Activated T-helper 2 cell treated with anti-CD3 and anti-CD28 coated beads, Interferon-gamma antibody, Interleukin-2, Interleukin-4, amounts not matched to agents 10 μg/mL and 5 μg/mL and 100 μg/mL, durations not matched to agents 14 hours and 24 hours and 36 hours (primary cell): ENCODE measurements at regions not wholly inside any gene's neighbourhood (a gene's known extent, or its start where the extent isn't known, plus 50 kb on each side); places are given as distances from the start of the nearest gene placed in this dataset.

Source experiments
- DNase-seq: peaks from one replicate; pipeline ENCODE4 v3.0.0; 2021; ENCODE audit warnings: low spot score
- H3K27ac Mint-ChIP-seq: one replicate; pipeline ENCODE4 v1.8.0; 2021; ENCODE audit warnings: mixed read lengths
- H3K27me3 Mint-ChIP-seq: one replicate; pipeline ENCODE4 v1.8.0; 2021; ENCODE audit warnings: low read depth, mixed read lengths
- H3K36me3 Mint-ChIP-seq: one replicate; pipeline ENCODE4 v1.8.0; 2021; ENCODE audit warnings: low read depth, mixed read lengths
- H3K4me1 Mint-ChIP-seq: one replicate; pipeline ENCODE4 v1.8.0; 2021; ENCODE audit warnings: low read depth, mixed read lengths
- H3K4me3 Mint-ChIP-seq: one replicate; pipeline ENCODE4 v1.8.0; 2021; ENCODE audit warnings: low read depth, mild to moderate bottlenecking, moderate library complexity, mixed read lengths
- H3K9me3 Mint-ChIP-seq: one replicate; pipeline ENCODE4 v1.8.0; 2021; ENCODE audit warnings: mixed read lengths
- intact Hi-C: fragments of 100-400 bp; cut with micrococcal nuclease; formaldehyde crosslinking; loops from one replicate; pipeline ENCODE4 v1.15.1; 2023

DNA sequence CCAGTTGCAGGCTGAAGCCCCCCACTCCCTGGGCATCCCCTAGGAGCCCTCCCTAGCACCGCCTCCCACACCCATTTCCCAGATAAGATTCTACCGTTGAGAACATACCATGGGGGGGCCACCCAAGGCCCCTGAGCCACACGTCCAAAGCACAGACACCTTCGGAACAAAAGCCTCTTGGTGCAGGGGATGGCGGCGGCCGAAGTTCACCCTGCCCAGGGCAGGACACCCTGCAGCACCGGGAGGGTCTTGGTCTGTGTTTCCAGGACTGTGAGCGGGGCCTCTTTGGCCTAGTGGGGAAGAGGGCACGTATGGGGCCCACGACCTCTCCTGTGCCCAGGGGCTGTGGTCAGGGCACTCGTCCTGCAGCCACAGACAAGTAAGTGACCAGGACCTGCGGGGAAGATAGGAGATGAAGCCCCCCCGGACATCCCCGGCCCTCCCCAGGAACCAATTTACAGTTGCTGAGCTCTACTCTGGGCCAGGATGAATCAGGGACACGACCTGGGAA, 154.3 kb upstream of the C14orf180 start:
- Mint-ChIP-seq H3K27me3 (no peaks in the 10 kb centered on the region), H3K4me3 (no peak overlapping the region), H3K4me1 (no peaks in the 10 kb centered on the region), H3K9me3 (no peaks in the 10 kb centered on the region), H3K27ac (no peak overlapping the region), H3K36me3 (no peaks in the 10 kb centered on the region)
- intact Hi-C loops = no loop called here
- DNase-seq = no peak

DNA sequence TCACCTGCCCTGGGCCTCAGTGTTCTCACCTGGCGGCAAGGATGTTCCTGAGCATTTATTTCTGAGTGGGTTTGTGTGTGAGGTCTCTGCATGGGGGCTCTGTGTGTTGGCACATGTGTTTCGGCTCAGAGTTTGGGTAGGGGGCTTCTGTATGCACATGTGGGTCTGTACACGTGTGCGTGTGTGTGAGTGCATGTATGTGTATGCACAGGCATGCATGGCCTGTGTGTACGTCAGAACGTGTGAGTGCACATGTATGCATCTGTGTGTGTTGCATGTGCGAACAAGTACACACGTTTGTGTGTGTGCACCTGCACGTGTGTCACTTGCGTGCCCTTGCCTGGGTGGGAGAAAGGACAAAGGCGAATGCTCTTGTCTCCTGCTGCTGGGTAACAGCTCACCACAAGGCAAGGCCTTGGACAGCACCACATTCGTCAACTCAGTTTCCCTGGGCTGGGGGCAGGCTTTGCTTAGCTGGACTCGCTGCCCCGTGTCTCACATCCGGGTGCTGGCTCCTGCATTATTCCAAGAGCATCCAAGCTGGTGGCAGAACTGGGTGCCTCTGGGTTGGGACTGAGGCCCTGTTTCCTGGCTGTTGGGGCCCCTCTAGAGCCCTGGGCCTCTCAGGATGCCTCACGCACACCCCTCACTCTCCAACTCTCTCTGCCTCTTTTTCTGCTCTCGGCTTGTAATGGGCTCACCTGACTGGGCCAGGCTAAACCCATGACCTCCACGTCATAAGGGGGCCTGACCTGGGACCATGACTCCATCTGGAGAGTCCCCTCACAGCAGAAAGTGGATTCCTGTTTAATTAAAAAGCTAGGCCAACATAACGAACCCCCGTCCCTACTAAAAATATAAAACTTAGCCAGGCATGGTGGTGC, 153.6 kb upstream of the C14orf180 start:
- Mint-ChIP-seq H3K9me3 (no peaks in the 10 kb centered on the region), H3K36me3 (no peaks in the 10 kb centered on the region), H3K27me3 (no peaks in the 10 kb centered on the region), H3K4me3 (no peak overlapping the region), H3K4me1 (no peaks in the 10 kb centered on the region), H3K27ac (no peak overlapping the region)
- DNase-seq = no peak
- intact Hi-C loops = no loop called here

DNA sequence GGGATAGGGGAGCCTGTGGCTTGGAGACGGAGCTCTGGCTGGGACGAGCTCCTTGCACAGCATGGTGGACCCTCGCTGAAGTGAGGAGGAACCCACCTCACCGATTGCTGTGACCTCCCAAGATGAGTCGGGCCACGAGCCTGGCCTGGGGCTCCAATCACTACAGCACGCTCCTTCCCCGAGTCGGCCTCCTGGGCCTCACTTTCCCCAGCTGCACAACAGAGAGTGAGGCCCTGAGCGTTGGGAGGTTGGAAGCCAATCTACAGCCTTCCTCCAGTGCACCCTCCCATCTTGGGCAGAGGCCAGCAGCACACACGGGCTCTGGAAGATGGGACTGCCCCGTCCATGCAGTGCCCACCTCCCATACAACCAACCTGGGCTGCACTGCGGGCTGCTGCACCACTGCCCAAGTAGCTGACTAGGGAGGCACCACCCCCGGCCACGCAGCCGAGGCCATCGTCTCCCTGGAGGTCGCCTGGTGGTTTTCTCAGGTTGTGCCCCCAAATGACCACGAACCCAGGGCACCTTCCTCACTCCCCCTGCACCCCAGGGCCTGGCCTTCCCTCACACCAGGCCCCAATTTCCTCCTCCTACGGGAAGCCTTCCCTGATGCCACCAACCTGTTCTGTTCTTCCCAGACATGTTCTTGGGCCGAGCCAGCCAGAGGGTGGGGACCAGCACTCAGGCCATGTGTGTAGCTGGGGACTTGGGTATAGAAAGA, 152.3 kb upstream of the C14orf180 start:
- H3K9me3 Mint-ChIP-seq = no peaks in the 10 kb centered on the region
- H3K27me3 Mint-ChIP-seq = no peaks in the 10 kb centered on the region
- no peaks in the 10 kb centered on the region for H3K4me1 Mint-ChIP-seq
- intact Hi-C loops = no loop called here
- no peak for DNase-seq
- H3K4me3 Mint-ChIP-seq = no peak overlapping the region
- H3K27ac Mint-ChIP-seq = no peak overlapping the region
- no peaks in the 10 kb centered on the region for H3K36me3 Mint-ChIP-seq

DNA sequence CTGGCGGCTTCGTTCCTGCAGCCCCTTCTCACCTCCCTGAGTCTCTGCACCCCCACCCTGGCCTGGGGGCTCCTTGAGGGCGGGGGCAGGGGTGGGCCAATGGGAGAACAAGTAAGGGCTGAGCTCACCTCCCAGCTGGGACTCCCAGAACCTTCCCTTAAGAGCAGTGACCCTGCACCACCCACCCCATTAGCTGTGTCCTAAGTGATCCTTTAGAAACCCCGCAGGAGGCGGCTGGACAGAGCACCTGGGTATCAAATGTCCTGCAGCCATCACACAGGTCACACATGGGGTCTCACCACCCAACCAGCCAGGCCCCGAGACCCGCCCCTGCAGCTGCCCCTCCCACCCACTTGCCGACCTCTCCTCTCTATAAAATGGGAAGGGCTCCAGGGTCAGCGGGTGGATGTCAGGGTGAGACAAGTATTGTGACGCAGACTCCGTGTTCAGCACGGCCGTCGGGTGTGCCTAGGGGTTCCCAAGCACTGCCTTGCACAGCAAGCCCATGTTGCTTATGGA, 151.2 kb upstream of the C14orf180 start:
- DNase-seq = no peak
- intact Hi-C loops = no loop called here
- Mint-ChIP-seq H3K27ac (no peak overlapping the region), H3K4me3 (no peak overlapping the region), H3K36me3 (no peaks in the 10 kb centered on the region), H3K27me3 (no peaks in the 10 kb centered on the region), H3K4me1 (no peaks in the 10 kb centered on the region), H3K9me3 (no peaks in the 10 kb centered on the region)

DNA sequence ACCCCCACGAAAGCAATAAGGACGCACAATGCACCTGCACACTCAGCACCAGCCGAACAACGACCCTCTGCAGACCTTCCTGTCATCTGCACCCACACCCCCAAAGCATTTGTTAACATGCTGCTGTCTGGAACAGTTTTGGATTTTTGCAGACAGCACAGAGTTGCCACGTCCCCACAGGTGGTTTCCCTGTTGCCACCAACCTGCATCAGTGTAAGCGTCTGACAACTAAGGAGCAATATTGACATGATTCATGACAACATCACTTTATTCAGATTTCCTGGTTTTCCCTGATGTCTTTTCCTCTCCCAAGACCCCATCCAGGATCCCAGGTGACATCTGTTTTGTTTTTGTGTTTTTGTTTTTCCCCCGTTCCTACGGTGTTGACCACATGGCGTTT, 150.7 kb upstream of the C14orf180 start:
- intact Hi-C loops = no loop called here
- no peaks in the 10 kb centered on the region for H3K9me3 Mint-ChIP-seq
- DNase-seq = no peak
- H3K36me3 Mint-ChIP-seq = no peaks in the 10 kb centered on the region
- H3K4me3 Mint-ChIP-seq = no peak overlapping the region
- H3K4me1 Mint-ChIP-seq = no peaks in the 10 kb centered on the region
- no peak overlapping the region for H3K27ac Mint-ChIP-seq
- H3K27me3 Mint-ChIP-seq = no peaks in the 10 kb centered on the region

DNA sequence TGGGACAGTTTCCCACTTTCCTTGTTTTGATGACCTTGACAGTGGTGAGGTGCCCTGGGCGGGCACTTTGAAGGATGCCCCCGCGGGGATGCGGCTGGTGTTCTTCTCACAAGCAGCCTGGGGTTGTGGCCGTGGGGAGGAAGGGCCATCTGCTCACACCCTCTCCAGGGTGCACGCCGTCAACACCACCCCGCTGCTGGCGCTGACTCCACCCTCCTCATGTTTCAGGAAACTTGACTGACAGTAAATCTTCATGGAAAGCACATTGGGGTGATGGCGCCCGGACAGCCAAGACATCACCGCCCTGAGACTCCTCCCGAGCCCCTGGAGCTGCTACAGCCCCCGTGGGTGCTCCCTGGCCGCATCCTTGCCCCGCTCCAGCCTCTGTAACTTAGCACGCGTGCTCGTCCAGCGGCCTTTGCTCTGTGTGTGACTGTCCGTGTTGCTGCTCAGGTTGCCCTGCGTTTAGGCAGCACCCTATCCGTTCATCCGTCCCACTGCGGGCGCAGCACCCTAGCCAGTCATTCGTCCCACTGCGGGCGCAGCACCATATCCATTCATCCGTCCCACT, 150.2 kb upstream of the C14orf180 start:
- DNase-seq = no peak
- no peak overlapping the region for H3K4me3 Mint-ChIP-seq
- H3K36me3 Mint-ChIP-seq = no peaks in the 10 kb centered on the region
- intact Hi-C loops = no loop called here
- H3K27me3 Mint-ChIP-seq = no peaks in the 10 kb centered on the region
- no peaks in the 10 kb centered on the region for H3K9me3 Mint-ChIP-seq
- no peak overlapping the region for H3K27ac Mint-ChIP-seq
- no peaks in the 10 kb centered on the region for H3K4me1 Mint-ChIP-seq

DNA sequence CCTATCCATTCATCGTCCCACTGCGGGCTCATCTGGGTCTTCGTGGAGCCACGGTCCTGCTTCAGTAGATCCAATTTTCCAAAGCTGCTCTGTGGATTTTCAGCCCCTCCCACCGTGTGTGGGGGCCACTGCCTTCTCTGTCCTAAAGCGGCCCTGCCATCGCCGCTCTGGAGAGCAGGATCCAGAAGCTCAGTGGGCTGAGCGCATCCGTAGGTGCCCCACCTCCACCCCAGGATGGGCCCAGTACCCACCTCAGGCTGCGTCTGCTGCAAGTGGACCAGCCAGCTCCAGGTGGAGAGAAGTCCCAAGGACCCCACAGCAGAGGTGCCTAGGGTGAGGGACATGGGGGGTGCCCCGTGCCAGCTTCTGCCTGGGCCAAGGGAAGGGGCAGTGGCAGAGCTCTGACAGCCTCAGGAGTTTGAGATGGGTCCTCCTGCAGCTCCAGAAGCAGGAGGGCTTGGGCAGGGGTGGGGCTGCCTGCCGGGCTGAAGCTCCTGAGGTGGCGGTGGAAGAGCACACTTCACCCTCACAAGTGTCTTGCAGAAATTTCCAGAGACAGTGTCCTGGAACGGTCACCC, 148.1 kb upstream of the C14orf180 start:
- Mint-ChIP-seq H3K4me3 (no peak overlapping the region), H3K27me3 (no peaks in the 10 kb centered on the region), H3K4me1 (no peaks in the 10 kb centered on the region), H3K9me3 (no peaks in the 10 kb centered on the region), H3K36me3 (no peaks in the 10 kb centered on the region), H3K27ac (no peak overlapping the region)
- intact Hi-C loops = no loop called here
- no peak for DNase-seq

DNA sequence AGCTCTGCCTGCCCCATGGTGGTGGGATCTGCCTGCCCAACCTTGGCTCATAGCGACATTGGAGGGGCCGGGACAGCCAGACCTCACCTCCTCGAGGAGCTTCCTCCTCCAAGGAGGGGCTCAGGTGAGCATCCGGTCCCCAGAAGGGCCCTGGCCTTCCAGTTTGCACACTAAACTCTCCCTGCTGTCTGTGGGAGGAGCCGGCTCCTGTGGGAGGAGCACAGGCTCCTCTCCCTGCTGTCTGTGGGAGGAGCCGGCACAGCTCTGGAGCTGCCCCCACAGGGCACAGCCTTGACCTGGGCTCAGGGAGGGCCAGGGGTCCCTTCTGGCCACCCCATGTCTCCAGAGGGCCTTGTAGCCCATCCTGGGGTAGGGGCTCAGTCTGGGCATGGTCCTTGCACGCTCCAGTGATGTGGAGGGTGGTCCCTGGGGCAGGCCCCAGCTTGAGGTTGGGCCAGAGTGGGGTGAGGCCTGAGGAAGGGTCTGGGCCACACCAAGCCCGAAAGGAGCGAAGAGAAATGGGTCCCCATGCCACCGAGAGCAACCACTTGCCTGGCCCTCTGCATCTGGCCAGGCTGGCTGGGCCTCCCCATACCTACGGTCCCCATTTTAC, 147.5 kb upstream of the C14orf180 start:
- intact Hi-C loops = no loop called here
- Mint-ChIP-seq H3K9me3 (no peaks in the 10 kb centered on the region), H3K4me1 (no peaks in the 10 kb centered on the region), H3K4me3 (no peak overlapping the region), H3K27me3 (no peaks in the 10 kb centered on the region), H3K36me3 (no peaks in the 10 kb centered on the region), H3K27ac (no peak overlapping the region)
- no peak for DNase-seq

DNA sequence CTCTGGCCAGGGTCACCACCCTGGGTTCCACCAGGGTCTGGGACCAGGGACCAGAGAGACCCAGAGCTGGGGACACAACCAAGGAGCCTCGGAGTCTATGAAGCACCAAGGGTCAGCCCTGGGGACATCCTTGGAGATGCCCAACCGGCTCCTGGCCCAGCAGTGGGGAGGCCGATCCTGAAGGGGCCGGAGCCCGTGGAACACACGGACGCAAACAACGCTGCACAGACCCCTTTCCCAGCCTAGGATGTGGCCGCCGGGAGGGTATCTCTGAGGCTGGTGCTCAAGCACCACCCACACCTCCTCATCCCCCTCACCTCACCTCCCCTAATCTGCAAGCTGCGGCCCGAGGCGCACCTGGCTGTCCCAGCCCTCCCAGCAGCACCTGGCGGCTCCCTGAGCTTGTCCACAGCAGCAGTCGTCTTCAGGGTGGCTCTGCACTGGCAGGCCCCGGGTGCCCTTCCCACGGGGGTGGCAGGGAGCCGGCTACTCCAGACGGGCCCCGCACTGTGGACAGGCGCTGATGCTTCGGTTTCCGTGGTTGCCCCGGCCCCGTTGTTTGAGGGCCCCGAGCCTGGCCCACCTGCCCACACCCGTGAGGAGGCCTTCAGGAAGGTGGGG, 146.8 kb upstream of the C14orf180 start:
- intact Hi-C loops = no loop called here

DNA sequence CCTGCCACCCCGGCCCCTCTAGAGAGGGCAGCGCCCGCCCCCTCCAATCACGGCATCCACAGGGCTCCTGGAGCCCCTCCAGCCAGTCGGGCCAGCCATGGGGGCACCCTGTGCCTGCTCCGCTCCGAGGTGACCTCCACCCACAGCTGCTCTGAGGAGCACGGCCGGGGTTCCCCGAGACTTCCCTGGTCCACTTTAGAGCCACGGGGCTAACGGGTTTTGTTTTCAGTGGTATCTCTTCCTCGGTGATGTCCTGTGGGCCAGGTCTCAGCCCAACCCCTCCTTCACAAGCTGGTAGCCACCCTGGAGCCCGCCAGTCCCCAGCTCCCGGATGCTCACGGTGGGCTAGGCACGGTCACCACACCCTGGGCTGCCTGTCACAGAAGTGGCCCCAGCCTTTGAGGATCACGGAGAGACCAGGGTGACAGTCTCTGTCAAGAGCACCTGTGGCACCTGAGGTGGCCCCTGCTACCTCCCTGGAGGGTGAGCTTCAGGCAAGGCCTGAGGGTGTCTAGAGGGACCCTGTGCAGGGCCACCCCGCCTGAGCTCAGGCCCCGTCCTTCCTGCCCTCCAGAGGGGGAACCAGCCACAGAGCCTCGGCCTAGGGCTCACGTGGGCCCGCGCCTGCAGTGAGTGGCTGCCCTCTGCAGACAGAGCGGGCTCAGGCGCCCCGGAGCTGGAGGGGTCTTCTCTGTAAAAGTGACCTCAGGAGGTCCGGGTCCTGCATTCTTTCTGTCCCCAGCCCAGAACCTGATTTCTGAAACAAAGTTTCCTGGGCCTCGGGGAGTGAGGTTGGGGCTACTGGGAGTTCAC, 146.0 kb upstream of the C14orf180 start:
- no peaks in the 10 kb centered on the region for H3K4me1 Mint-ChIP-seq
- no peak for DNase-seq
- H3K9me3 Mint-ChIP-seq = no peaks in the 10 kb centered on the region
- no peak overlapping the region for H3K27ac Mint-ChIP-seq
- no peak overlapping the region for H3K4me3 Mint-ChIP-seq
- intact Hi-C loops = no loop called here
- H3K36me3 Mint-ChIP-seq = no peaks in the 10 kb centered on the region
- no peaks in the 10 kb centered on the region for H3K27me3 Mint-ChIP-seq

More for the DNA sequence above, 146.8 kb upstream of the C14orf180 start:
- Mint-ChIP-seq H3K4me3 (no peak overlapping the region), H3K9me3 (no peaks in the 10 kb centered on the region), H3K27ac (no peak overlapping the region), H3K27me3 (no peaks in the 10 kb centered on the region), H3K36me3 (no peaks in the 10 kb centered on the region), H3K4me1 (no peaks in the 10 kb centered on the region)
- DNase-seq = no peak

DNA sequence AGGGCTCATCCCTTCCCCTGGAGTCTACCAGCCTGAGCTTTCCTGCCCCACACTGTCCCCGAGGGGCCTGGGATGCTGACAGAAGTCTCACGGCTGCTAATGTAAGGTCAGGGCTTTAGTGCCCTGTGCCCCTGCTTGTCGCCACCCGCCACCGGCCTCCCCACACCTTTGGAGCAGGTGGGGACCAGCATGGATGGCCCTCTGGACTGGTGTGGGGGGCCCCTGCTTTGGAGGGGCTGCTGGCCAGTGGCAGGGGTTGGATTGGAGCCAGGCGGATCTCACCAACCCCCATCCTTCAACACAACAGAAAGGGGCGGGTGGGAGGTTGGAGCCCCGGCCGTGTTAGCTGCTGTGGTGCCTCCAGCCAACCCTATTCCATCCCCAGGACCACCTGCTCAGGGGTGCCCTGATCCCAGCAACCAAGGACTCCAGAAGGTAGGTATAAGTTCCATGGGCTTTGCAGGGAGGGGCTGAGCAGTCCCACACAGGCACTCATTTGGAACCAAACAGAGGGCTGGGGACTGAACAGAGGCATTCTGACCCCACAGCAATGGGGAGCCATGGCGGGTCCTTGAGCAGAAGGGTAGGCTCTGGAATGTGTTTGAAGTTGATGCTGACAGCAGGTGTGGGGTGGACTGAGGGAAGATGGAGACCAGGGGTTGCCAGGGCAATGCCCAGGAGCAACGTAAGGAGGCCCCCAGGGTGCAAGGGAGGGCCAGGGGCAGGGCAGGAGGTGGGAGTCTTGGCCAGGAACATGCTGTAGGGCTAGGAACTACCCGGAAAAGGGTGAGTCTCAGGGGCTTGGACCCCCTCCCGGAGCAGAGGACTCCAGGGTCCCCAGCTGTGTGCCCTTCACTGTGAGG, 145.1 kb upstream of the C14orf180 start:
- Mint-ChIP-seq H3K27me3 (no peaks in the 10 kb centered on the region), H3K9me3 (no peaks in the 10 kb centered on the region), H3K27ac (no peak overlapping the region), H3K36me3 (no peaks in the 10 kb centered on the region), H3K4me3 (no peak overlapping the region), H3K4me1 (no peaks in the 10 kb centered on the region)
- intact Hi-C loops = no loop called here
- DNase-seq = no peak
